ENCODE measurements at regions not wholly inside any gene's neighbourhood (a gene's known extent, or its start where the extent isn't known, plus 50 kb on each side); places are given as distances from the start of the nearest gene placed in this dataset.

DNA sequence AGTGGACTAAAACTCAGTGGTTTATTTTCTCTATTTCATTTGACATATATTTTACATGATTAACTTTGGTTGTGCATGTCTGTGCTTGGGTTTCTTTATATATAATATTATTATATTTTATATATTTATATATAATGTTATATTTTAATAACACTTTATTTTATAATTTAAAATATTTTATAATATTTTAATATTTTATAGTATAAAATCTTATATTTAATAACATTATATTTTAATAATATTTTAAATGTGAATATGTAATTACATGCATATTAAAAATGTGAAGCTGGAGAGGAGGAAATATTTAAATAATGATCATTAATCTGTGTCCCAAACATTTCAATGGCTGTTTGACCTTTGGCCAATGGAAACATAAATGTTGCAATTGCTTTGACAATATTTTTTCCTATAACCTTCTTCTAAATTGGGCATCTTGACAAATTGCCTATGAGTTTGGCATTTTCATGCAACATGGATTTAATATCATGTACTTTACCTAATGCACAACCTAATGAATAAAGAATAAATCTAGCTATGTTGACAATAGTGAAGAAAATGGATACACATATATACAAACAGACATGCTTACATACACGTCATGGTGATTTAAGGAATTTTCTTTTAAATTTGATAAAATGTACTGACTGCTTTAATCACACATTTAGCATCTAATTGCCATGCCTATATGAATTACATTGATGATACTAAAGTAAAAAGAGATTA, 607.1 kb downstream of the SLITRK6 start:
- no TSS peak for BruUV-seq (replicated peaks)
- Histone ChIP-seq H3K27ac (ENCODE audit: low read depth, low read length) (no peak overlapping the region), H2AFZ (ENCODE audit: low read depth, low read length, poor library complexity, severe bottlenecking) (no peak overlapping the region), H3K27me3 (ENCODE audit: insufficient read depth, low read length) (no peaks in the 10 kb centered on the region), H3K9me2 (ENCODE audit: insufficient read depth) (no peaks in the 10 kb centered on the region), H3K4me2 (ENCODE audit: low read length) (no peak overlapping the region), H3K79me2 (ENCODE audit: insufficient read depth, low read length) (no peaks in the 10 kb centered on the region), H4K20me1 (ENCODE audit: insufficient read depth) (no peaks in the 10 kb centered on the region), H3K36me3 (ENCODE audit: control insufficient read depth in 1 of 2, insufficient read depth in 2 of 2, low read length in 2 of 2) (no peaks in the 10 kb centered on the region), H3K9ac (ENCODE audit: low read length) (no peak overlapping the region), H3K4me3 (replicated peaks in 1 of 2; ENCODE audit: low read depth in 1 of 2, low read length in 2 of 2) (no peak overlapping the region), H3K9me3 (ENCODE audit: control insufficient read depth in 1 of 2, insufficient read depth in 1 of 2, low read depth in 1 of 2, low read length in 2 of 2) (peaks cover 0 to 3% of the 10 kb centered on the region in 2 experiments; a peak in 1 of 4 replicates), H3K4me1 (ENCODE audit: control insufficient read depth in 1 of 2, insufficient read depth in 2 of 2, low read length in 2 of 2) (no peaks in the 10 kb centered on the region)
- RAD21 ChIA-PET (ENCODE audit: low non-redundant PET in 1 of 2, low total read pairs in 2 of 2, uncharacterized antibody in 2 of 2, unreplicated experiment in 2 of 2) = no interaction called here
- no peak for ATAC-seq
- intact Hi-C loops (cut with micrococcal nuclease) = no loop called here
- CTCF ChIA-PET = no interaction called here
- TF ChIP-seq, protein P1, sequence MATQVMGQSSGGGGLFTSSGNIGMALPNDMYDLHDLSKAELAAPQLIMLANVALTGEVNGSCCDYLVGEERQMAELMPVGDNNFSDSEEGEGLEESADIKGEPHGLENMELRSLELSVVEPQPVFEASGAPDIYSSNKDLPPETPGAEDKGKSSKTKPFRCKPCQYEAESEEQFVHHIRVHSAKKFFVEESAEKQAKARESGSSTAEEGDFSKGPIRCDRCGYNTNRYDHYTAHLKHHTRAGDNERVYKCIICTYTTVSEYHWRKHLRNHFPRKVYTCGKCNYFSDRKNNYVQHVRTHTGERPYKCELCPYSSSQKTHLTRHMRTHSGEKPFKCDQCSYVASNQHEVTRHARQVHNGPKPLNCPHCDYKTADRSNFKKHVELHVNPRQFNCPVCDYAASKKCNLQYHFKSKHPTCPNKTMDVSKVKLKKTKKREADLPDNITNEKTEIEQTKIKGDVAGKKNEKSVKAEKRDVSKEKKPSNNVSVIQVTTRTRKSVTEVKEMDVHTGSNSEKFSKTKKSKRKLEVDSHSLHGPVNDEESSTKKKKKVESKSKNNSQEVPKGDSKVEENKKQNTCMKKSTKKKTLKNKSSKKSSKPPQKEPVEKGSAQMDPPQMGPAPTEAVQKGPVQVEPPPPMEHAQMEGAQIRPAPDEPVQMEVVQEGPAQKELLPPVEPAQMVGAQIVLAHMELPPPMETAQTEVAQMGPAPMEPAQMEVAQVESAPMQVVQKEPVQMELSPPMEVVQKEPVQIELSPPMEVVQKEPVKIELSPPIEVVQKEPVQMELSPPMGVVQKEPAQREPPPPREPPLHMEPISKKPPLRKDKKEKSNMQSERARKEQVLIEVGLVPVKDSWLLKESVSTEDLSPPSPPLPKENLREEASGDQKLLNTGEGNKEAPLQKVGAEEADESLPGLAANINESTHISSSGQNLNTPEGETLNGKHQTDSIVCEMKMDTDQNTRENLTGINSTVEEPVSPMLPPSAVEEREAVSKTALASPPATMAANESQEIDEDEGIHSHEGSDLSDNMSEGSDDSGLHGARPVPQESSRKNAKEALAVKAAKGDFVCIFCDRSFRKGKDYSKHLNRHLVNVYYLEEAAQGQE (IDR thresholded peaks at IDR 0.05; ENCODE audit: low read depth) = no peak
- TF ChIP-seq ZFX (IDR thresholded peaks at IDR 0.05) = no peak
- TF ChIP-seq ZBTB33 (IDR thresholded peaks at IDR 0.05; ENCODE audit: extremely low read depth, insufficient replicate concordance, low read length) = no peak
- no peak for TF ChIP-seq POLR2AphosphoS5 (IDR thresholded peaks at IDR 0.05; ENCODE audit: low read depth, low read length)
- no peak for TF ChIP-seq JUND (IDR thresholded peaks at IDR 0.05)
- TF ChIP-seq RAD21 (IDR thresholded peaks at IDR 0.05; ENCODE audit: low read depth) = no peak
- no peak for TF ChIP-seq EGR1 (IDR thresholded peaks at IDR 0.05; ENCODE audit: low read depth)
- TF ChIP-seq CBX3 (IDR thresholded peaks at IDR 0.05; ENCODE audit: low read depth) = no peak
- TF ChIP-seq, protein P2, sequence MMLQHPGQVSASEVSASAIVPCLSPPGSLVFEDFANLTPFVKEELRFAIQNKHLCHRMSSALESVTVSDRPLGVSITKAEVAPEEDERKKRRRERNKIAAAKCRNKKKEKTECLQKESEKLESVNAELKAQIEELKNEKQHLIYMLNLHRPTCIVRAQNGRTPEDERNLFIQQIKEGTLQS (IDR thresholded peaks at IDR 0.05) = no peak
- TF ChIP-seq POLR2A (IDR thresholded peaks at IDR 0.05; ENCODE audit: borderline replicate concordance, extremely low read depth, insufficient read depth, insufficient read length) = no peak
- no peak for TF ChIP-seq ZNF274 (IDR thresholded peaks at IDR 0.05; ENCODE audit: low read depth, low read length)
- TF ChIP-seq EZH2 (IDR thresholded peaks at IDR 0.05) = no peak
- TF ChIP-seq YY1 (IDR thresholded peaks at IDR 0.05; ENCODE audit: extremely low read depth, insufficient replicate concordance, low read depth, low read length) = no peak
- TF ChIP-seq, protein P3, sequence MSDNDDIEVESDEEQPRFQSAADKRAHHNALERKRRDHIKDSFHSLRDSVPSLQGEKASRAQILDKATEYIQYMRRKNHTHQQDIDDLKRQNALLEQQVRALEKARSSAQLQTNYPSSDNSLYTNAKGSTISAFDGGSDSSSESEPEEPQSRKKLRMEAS (IDR thresholded peaks at IDR 0.05) = no peak
- no peak for TF ChIP-seq ELF1 (IDR thresholded peaks at IDR 0.05; ENCODE audit: borderline replicate concordance, low read depth)
- no peak for TF ChIP-seq SP1 (IDR thresholded peaks at IDR 0.05; ENCODE audit: low read depth)
- no peak for DNase-seq (ENCODE audit: low read depth, low spot score)
- POLR2A ChIA-PET = no interaction called here

Data from HCT116 (cell line).